ENCODE measurements at regions not wholly inside any gene's neighbourhood (a gene's known extent, or its start where the extent isn't known, plus 50 kb on each side); places are given as distances from the start of the nearest gene placed in this dataset.

DNA sequence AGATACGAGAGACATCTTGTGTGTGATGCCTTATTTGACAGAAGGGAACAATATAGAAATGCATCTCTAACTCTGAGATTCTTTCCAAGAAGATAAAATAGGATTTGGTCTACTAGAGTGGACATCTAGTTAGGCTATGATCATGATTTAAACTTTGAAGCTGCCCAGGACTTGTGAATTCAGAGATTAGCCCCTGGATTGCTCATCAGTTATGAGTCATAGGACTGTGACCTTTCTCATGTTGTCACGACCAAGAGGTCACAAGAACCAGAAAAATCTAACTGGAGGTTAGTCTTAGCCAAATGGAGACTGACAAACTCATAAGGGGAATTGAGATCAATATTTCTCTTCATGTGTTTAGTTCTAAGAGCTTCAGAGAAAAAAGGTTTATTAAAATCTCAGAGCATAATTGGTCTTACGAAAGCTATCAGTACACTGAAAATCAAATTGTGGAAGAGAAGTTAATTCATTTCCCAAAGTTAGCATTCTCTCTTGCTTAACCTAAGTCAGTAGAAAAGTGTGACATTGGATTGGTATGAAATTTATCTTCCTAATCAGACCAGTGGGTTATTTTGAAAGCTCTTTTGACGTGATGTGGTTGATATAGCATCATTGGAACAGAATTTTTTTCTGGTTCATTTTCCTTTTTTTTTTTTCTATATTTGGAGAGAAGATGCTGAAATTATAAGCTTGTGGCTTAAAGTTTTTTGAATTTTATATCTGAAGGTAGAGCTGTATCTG, 245.7 kb downstream of the RNF144B start:
- DNase-seq (ENCODE audit: low spot score in 2 of 2) = no peak

DNA sequence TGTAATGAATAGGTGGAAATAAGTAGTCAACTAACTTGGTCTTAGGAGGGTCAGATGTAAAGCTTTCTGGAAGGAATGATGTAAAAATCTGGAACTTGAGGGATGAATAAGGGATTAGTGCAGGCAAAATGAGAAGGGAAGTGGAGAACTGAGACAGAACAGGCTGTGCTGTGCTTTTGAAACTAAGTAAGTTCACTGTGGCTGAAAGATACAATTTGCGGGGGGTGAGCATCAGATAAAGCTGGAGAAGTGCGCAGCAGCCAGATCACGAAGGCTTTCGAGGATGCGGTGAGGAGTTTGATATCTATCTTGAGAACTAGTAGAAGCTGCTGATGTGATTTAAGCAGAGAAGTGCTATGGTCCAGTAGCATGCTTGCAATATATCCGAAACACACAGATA, 247.8 kb downstream of the RNF144B start:
- H3K27ac ChIP-seq = no peak overlapping the region
- H3K36me3 ChIP-seq = no peaks in the 10 kb centered on the region
- no peak for DNase-seq (ENCODE audit: low spot score in 2 of 2)
- TF ChIP-seq, protein P1, sequence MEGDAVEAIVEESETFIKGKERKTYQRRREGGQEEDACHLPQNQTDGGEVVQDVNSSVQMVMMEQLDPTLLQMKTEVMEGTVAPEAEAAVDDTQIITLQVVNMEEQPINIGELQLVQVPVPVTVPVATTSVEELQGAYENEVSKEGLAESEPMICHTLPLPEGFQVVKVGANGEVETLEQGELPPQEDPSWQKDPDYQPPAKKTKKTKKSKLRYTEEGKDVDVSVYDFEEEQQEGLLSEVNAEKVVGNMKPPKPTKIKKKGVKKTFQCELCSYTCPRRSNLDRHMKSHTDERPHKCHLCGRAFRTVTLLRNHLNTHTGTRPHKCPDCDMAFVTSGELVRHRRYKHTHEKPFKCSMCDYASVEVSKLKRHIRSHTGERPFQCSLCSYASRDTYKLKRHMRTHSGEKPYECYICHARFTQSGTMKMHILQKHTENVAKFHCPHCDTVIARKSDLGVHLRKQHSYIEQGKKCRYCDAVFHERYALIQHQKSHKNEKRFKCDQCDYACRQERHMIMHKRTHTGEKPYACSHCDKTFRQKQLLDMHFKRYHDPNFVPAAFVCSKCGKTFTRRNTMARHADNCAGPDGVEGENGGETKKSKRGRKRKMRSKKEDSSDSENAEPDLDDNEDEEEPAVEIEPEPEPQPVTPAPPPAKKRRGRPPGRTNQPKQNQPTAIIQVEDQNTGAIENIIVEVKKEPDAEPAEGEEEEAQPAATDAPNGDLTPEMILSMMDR (IDR thresholded peaks at IDR 0.05) = no peak
- H3K27me3 ChIP-seq = no peaks in the 10 kb centered on the region
- H3K4me3 ChIP-seq = no peak overlapping the region
- intact Hi-C loops (cut with DNase I) = no loop called here
- H3K9me3 ChIP-seq = no peaks in the 10 kb centered on the region
- H3K4me1 ChIP-seq = no peaks in the 10 kb centered on the region

More for the DNA sequence above, 245.7 kb downstream of the RNF144B start:
- no peaks in the 10 kb centered on the region for H3K36me3 ChIP-seq
- H3K4me1 ChIP-seq = no peaks in the 10 kb centered on the region
- TF ChIP-seq, protein P1 (IDR thresholded peaks at IDR 0.05) = no peak
- no peaks in the 10 kb centered on the region for H3K27me3 ChIP-seq
- intact Hi-C loops (cut with DNase I) = no loop called here
- H3K4me3 ChIP-seq = no peak overlapping the region
- no peak overlapping the region for H3K27ac ChIP-seq
- H3K9me3 ChIP-seq = no peaks in the 10 kb centered on the region

- no peaks in the 10 kb centered on the region for H3K4me1 ChIP-seq
- no peak overlapping the region for H3K27ac ChIP-seq
- intact Hi-C loops (cut with DNase I) = no loop called here
- no peaks in the 10 kb centered on the region for H3K27me3 ChIP-seq
- no peaks in the 10 kb centered on the region for H3K36me3 ChIP-seq
- no peak for DNase-seq (ENCODE audit: low spot score in 2 of 2)
- no peak overlapping the region for H3K4me3 ChIP-seq
- H3K9me3 ChIP-seq = no peaks in the 10 kb centered on the region
- TF ChIP-seq, protein P1 (IDR thresholded peaks at IDR 0.05) = no peak
These were observed 253.0 kb downstream of the RNF144B start for GRCh38 chr6:18640134-18640533.

GRCh38 chr6:18640754-18641153, 253.6 kb downstream of the RNF144B start:
- TF ChIP-seq, protein P1 (IDR thresholded peaks at IDR 0.05) = no peak
- Histone ChIP-seq H3K36me3 (no peaks in the 10 kb centered on the region), H3K27me3 (no peaks in the 10 kb centered on the region), H3K4me1 (no peaks in the 10 kb centered on the region), H3K9me3 (no peaks in the 10 kb centered on the region), H3K27ac (no peak overlapping the region), H3K4me3 (no peak overlapping the region)
- intact Hi-C loops (cut with DNase I) = no loop called here
- no peak for DNase-seq (ENCODE audit: low spot score in 2 of 2)

GRCh38 chr6:18654821-18655220, 267.7 kb downstream of the RNF144B start:
- intact Hi-C loops (cut with DNase I) = no loop called here

More at GRCh38 chr6:18654821-18655220, 267.7 kb downstream of the RNF144B start:
- H3K4me1 ChIP-seq = no peaks in the 10 kb centered on the region
- H3K27me3 ChIP-seq = no peaks in the 10 kb centered on the region
- H3K9me3 ChIP-seq = no peaks in the 10 kb centered on the region
- DNase-seq (ENCODE audit: low spot score in 2 of 2) = no peak
- H3K27ac ChIP-seq = no peak overlapping the region
- TF ChIP-seq, protein P1 (IDR thresholded peaks at IDR 0.05) = no peak
- H3K36me3 ChIP-seq = no peaks in the 10 kb centered on the region
- no peak overlapping the region for H3K4me3 ChIP-seq

Data from ascending aorta (tissue), 2 donors.